Tibial nerve (tissue), 4 donors: ENCODE measurements at regions not wholly inside any gene's neighbourhood (a gene's known extent, or its start where the extent isn't known, plus 50 kb on each side); places are given as distances from the start of the nearest gene placed in this dataset.

Experiments used
- DNase-seq, 2 donors: peaks; one replicate each; pipeline ENCODE4 v3.0.0-alpha.2; 2019; ENCODE audit warnings: low spot score in 2 of 2
- H3K27ac ChIP-seq, 4 donors: fragments of 200-600 bp; sonication (generic) in 3 of 4; one replicate each; pipeline ENCODE4 v1.5.1; 2017 to 2019; ENCODE audit warnings: mild to moderate bottlenecking in 1 of 4
- H3K27me3 ChIP-seq, 2 donors: fragments of 200-600 bp; sonication (generic) in 1 of 2; one replicate each; pipeline versions ENCODE4 v1.5.1 to v1.6.0; 2017 to 2019
- H3K36me3 ChIP-seq, 3 donors: fragments of 200-600 bp; sonication (generic); one replicate each; pipeline ENCODE4 v1.5.1; 2018 to 2019
- H3K4me1 ChIP-seq, 4 donors: fragments of 200-600 bp; sonication (generic) in 3 of 4; one replicate each; pipeline ENCODE4 v1.5.1; 2017 to 2019
- H3K4me3 ChIP-seq, 4 donors: fragments of 200-600 bp; sonication (generic) in 3 of 4; one replicate each; pipeline ENCODE4 v1.5.1; 2017 to 2019; ENCODE audit warnings: mild to moderate bottlenecking in 1 of 4, moderate library complexity in 1 of 4
- H3K9me3 ChIP-seq, 4 donors: fragments of 200-600 bp; sonication (generic) in 3 of 4; one replicate each; pipeline ENCODE4 v1.5.1; 2017 to 2019
- CTCF ChIP-seq, 5 experiments: fragments of 200-600 bp in 3 of 5; fragments of 450-650 bp in 2 of 5; sonication (generic) in 3 of 5; IDR thresholded peaks; one replicate each; pipeline ENCODE4 v1.5.1; 2016 to 2019; ENCODE audit warnings: antibody characterized with exemption in 5 of 5, mild to moderate bottlenecking in 3 of 5, moderate library complexity in 2 of 5
- EP300 ChIP-seq, 2 donors: sonication (generic); formaldehyde crosslinking; IDR thresholded peaks; one replicate each; pipeline ENCODE4 v1.6.1; 2017; ENCODE audit warnings: antibody characterized with exemption in 2 of 2, mild to moderate bottlenecking in 1 of 2
- POLR2A ChIP-seq, 2 donors: fragments of 450-650 bp; IDR thresholded peaks; one replicate each; pipeline ENCODE4 v1.6.1; 2017; ENCODE audit warnings: antibody characterized with exemption in 2 of 2, mild to moderate bottlenecking in 2 of 2, moderate library complexity in 2 of 2
- WGBS, 2 donors: methylation state at CpG; one replicate each; pipeline ENCODE4 v1.1.5; 2018; 5-methylcytosine and 5-hydroxymethylcytosine counted together

DNA sequence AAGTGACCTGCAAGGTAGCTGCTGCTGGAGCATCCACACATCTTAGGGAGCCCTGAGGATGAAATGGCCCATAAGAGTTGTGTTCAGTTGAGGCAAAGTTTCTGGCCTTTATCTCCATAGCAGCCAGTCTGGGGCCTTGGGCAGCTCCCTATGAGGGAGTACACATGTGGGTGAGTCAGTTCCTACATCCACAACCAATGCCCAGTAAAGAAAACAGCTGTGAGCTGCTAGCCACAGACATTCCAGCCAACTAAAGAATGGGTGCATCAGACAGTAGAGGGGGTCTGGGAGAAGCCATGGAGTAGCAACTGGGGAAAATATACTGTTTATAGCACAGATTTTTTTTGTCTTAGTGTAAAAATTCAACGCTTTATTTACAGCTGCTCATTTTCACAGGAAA lies 720.7 kb downstream of the TLE1 start:
- Histone ChIP-seq H3K9me3 (no peaks in the 10 kb centered on the region), H3K27me3 (no peaks in the 10 kb centered on the region), H3K4me3 (no peak overlapping the region), H3K27ac (no peak overlapping the region), H3K36me3 (no peaks in the 10 kb centered on the region), H3K4me1 (no peaks in the 10 kb centered on the region)
- no peak for TF ChIP-seq EP300 (IDR thresholded peaks at IDR 0.05)
- TF ChIP-seq CTCF (IDR thresholded peaks at IDR 0.05) = no peak
- TF ChIP-seq POLR2A (IDR thresholded peaks at IDR 0.05) = no peak
- no peak for DNase-seq
- 91 to 100% methylated on average over 1 of the region's 1 CpG for WGBS, 2 donors

GRCh38 chr9:80964914-80965313 lies 724.4 kb downstream of the TLE1 start:
- Histone ChIP-seq H3K4me1 (no peaks in the 10 kb centered on the region), H3K4me3 (no peak overlapping the region)
- WGBS, 2 donors = 48 to 64% methylated on average over 2 of the region's 2 CpGs

GRCh38 chr9:80964374-80964773 lies 725.0 kb downstream of the TLE1 start:
- Histone ChIP-seq H3K9me3 (no peaks in the 10 kb centered on the region), H3K4me1 (no peaks in the 10 kb centered on the region), H3K4me3 (no peak overlapping the region), H3K27me3 (no peaks in the 10 kb centered on the region), H3K27ac (no peak overlapping the region), H3K36me3 (no peaks in the 10 kb centered on the region)
- 65 to 70% methylated on average over 4 of the region's 4 CpGs for WGBS, 2 donors
- no peak for DNase-seq
- TF ChIP-seq POLR2A (IDR thresholded peaks at IDR 0.05) = no peak
- no peak for TF ChIP-seq EP300 (IDR thresholded peaks at IDR 0.05)
- TF ChIP-seq CTCF (IDR thresholded peaks at IDR 0.05) = no peak

More at GRCh38 chr9:80964914-80965313, 724.4 kb downstream of the TLE1 start:
- Histone ChIP-seq H3K36me3 (no peaks in the 10 kb centered on the region), H3K27ac (no peak overlapping the region), H3K27me3 (no peaks in the 10 kb centered on the region), H3K9me3 (no peaks in the 10 kb centered on the region)
- no peak for TF ChIP-seq POLR2A (IDR thresholded peaks at IDR 0.05)
- no peak for TF ChIP-seq CTCF (IDR thresholded peaks at IDR 0.05)
- no peak for TF ChIP-seq EP300 (IDR thresholded peaks at IDR 0.05)
- no peak for DNase-seq

GRCh38 chr9:80957801-80958200 lies 731.5 kb downstream of the TLE1 start:
- Histone ChIP-seq H3K4me3 (no peak overlapping the region), H3K36me3 (no peaks in the 10 kb centered on the region), H3K27ac (no peak overlapping the region), H3K27me3 (no peaks in the 10 kb centered on the region), H3K4me1 (no peaks in the 10 kb centered on the region), H3K9me3 (no peaks in the 10 kb centered on the region)
- WGBS, 2 donors = 49 to 59% methylated on average over 3 of the region's 3 CpGs
- no peak for DNase-seq
- no peak for TF ChIP-seq CTCF (IDR thresholded peaks at IDR 0.05)
- TF ChIP-seq POLR2A (IDR thresholded peaks at IDR 0.05) = no peak
- TF ChIP-seq EP300 (IDR thresholded peaks at IDR 0.05) = no peak

- H3K4me1 ChIP-seq = no peaks in the 10 kb centered on the region
Measured at GRCh38 chr9:80954521-80954920, 734.8 kb downstream of the TLE1 start.

More at GRCh38 chr9:80954521-80954920, 734.8 kb downstream of the TLE1 start:
- Histone ChIP-seq H3K27me3 (no peaks in the 10 kb centered on the region), H3K9me3 (no peaks in the 10 kb centered on the region), H3K36me3 (no peaks in the 10 kb centered on the region), H3K4me3 (no peak overlapping the region), H3K27ac (no peak overlapping the region)
- no peak for DNase-seq
- TF ChIP-seq POLR2A (IDR thresholded peaks at IDR 0.05) (no peak), EP300 (IDR thresholded peaks at IDR 0.05) (no peak), CTCF (IDR thresholded peaks at IDR 0.05) (no peak)
- WGBS, 2 donors = 78 to 97% methylated on average over 2 of the region's 2 CpGs
